ENCODE measurements at regions not wholly inside any gene's neighbourhood (a gene's known extent, or its start where the extent isn't known, plus 50 kb on each side); places are given as distances from the start of the nearest gene placed in this dataset.

- no peak for FAIRE-seq
- no peaks in the 10 kb centered on the region for H3K36me3 ChIP-seq (ENCODE audit: control insufficient read depth in 2 of 2, extremely low read depth in 1 of 2, insufficient read depth in 2 of 2, low read length in 2 of 2)
- no peak overlapping the region for H3K9ac ChIP-seq (ENCODE audit: control insufficient read depth, extremely low read depth, insufficient read depth, low read length)
Observed at GRCh38 chr21:28156590-28156989, 836.1 kb downstream of the LTN1 start.

GRCh38 chr21:28154121-28154520 is 838.6 kb downstream of the LTN1 start:
- DNase-seq (ENCODE audit: low read depth, low spot score) (no peak), FAIRE-seq (no peak)
- Histone ChIP-seq H3K27me3 (ENCODE audit: control insufficient read depth, extremely low read depth, insufficient read depth, low read length) (no peaks in the 10 kb centered on the region), H3K79me2 (ENCODE audit: control insufficient read depth, insufficient read depth, low read length) (no peaks in the 10 kb centered on the region), H2AFZ (ENCODE audit: control insufficient read depth, low read length) (no peak overlapping the region), H3K27ac (ENCODE audit: control insufficient read depth, insufficient read depth, low read length) (no peak overlapping the region), H3K4me3 (ENCODE audit: control insufficient read depth in 2 of 3, extremely low read depth in 1 of 3, insufficient read depth in 2 of 3, low read depth in 1 of 3, low read length in 3 of 3) (no peak overlapping the region), H3K4me1 (ENCODE audit: control insufficient read depth, extremely low read depth, insufficient read depth, low read length) (no peaks in the 10 kb centered on the region), H3K36me3 (ENCODE audit: control insufficient read depth in 2 of 2, extremely low read depth in 1 of 2, insufficient read depth in 2 of 2, low read length in 2 of 2) (no peaks in the 10 kb centered on the region), H3K9me3 (ENCODE audit: control insufficient read depth, low read depth, low read length) (no peaks in the 10 kb centered on the region), H4K20me1 (ENCODE audit: control insufficient read depth, extremely low read depth, insufficient read depth, low read length) (no peaks in the 10 kb centered on the region), H3K4me2 (ENCODE audit: control insufficient read depth, extremely low read depth, insufficient read depth, low read depth, low read length) (no peak overlapping the region), H3K9me1 (ENCODE audit: control insufficient read depth, extremely low read depth, insufficient read depth, low read length) (no peaks in the 10 kb centered on the region), H3K9ac (ENCODE audit: control insufficient read depth, extremely low read depth, insufficient read depth, low read length) (no peak overlapping the region)
- dilution Hi-C loops (cut with MboI; ENCODE audit: extremely low pct_ligation_motif_present, low sequenced_read_pairs): no loop called here
- no peak for TF ChIP-seq EZH2 (IDR thresholded peaks at IDR 0.05; ENCODE audit: low read length)
- no peak for TF ChIP-seq CTCF (optimal IDR thresholded peaks at IDR 0.05 in 1 of 3, IDR thresholded peaks at IDR 0.05 in 1 of 3, conservative IDR thresholded peaks at IDR 0.05 in 1 of 3; ENCODE audit: extremely low read depth in 1 of 3, insufficient read depth in 2 of 3, low read length in 3 of 3)

More at GRCh38 chr21:28156590-28156989, 836.1 kb downstream of the LTN1 start:
- H3K4me1 ChIP-seq (ENCODE audit: control insufficient read depth, extremely low read depth, insufficient read depth, low read length): no peaks in the 10 kb centered on the region
- DNase-seq (ENCODE audit: low read depth, low spot score): no peak
- no peaks in the 10 kb centered on the region for H4K20me1 ChIP-seq (ENCODE audit: control insufficient read depth, extremely low read depth, insufficient read depth, low read length)
- H2AFZ ChIP-seq (ENCODE audit: control insufficient read depth, low read length): no peak overlapping the region
- H3K4me2 ChIP-seq (ENCODE audit: control insufficient read depth, extremely low read depth, insufficient read depth, low read depth, low read length): no peak overlapping the region
- no peak overlapping the region for H3K27ac ChIP-seq (ENCODE audit: control insufficient read depth, insufficient read depth, low read length)
- H3K9me1 ChIP-seq (ENCODE audit: control insufficient read depth, extremely low read depth, insufficient read depth, low read length): no peaks in the 10 kb centered on the region
- H3K9me3 ChIP-seq (ENCODE audit: control insufficient read depth, low read depth, low read length): no peaks in the 10 kb centered on the region
- H3K79me2 ChIP-seq (ENCODE audit: control insufficient read depth, insufficient read depth, low read length): no peaks in the 10 kb centered on the region
- H3K4me3 ChIP-seq (ENCODE audit: control insufficient read depth in 2 of 3, extremely low read depth in 1 of 3, insufficient read depth in 2 of 3, low read depth in 1 of 3, low read length in 3 of 3): no peak overlapping the region
- TF ChIP-seq CTCF (optimal IDR thresholded peaks at IDR 0.05 in 1 of 3, IDR thresholded peaks at IDR 0.05 in 1 of 3, conservative IDR thresholded peaks at IDR 0.05 in 1 of 3; ENCODE audit: extremely low read depth in 1 of 3, insufficient read depth in 2 of 3, low read length in 3 of 3): no peak
- no peak for TF ChIP-seq EZH2 (IDR thresholded peaks at IDR 0.05; ENCODE audit: low read length)
- no peaks in the 10 kb centered on the region for H3K27me3 ChIP-seq (ENCODE audit: control insufficient read depth, extremely low read depth, insufficient read depth, low read length)
- dilution Hi-C loops (cut with MboI; ENCODE audit: extremely low pct_ligation_motif_present, low sequenced_read_pairs): no loop called here
